ENCODE measurements at regions not wholly inside any gene's neighbourhood (a gene's known extent, or its start where the extent isn't known, plus 50 kb on each side); places are given as distances from the start of the nearest gene placed in this dataset.
A peak's percentile ranks its signal among the peaks of the same experiment; 100 is the strongest.

DNA sequence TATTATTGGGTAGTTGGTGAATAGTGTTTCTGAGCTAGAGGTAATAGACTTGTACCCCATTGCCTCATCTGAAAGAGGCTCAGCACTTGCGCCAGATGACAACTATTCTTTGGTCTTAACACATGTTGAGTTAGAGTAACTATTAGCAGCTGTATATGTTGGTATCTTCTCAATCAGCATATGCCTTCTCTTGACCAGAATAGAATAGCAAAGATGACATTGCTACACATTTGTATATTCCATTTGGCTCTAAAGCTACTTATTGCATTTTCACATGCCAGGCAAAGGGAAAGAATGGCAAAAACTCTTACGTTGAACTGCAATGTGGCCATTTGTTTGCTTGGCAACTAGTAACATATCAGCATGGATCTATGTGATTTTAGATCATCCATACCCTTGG, 173.8 kb upstream of the AGR3 start:
- TF ChIP-seq, protein P1, sequence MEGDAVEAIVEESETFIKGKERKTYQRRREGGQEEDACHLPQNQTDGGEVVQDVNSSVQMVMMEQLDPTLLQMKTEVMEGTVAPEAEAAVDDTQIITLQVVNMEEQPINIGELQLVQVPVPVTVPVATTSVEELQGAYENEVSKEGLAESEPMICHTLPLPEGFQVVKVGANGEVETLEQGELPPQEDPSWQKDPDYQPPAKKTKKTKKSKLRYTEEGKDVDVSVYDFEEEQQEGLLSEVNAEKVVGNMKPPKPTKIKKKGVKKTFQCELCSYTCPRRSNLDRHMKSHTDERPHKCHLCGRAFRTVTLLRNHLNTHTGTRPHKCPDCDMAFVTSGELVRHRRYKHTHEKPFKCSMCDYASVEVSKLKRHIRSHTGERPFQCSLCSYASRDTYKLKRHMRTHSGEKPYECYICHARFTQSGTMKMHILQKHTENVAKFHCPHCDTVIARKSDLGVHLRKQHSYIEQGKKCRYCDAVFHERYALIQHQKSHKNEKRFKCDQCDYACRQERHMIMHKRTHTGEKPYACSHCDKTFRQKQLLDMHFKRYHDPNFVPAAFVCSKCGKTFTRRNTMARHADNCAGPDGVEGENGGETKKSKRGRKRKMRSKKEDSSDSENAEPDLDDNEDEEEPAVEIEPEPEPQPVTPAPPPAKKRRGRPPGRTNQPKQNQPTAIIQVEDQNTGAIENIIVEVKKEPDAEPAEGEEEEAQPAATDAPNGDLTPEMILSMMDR (IDR thresholded peaks at IDR 0.05), result no peak
- TF ChIP-seq POLR2A (IDR thresholded peaks at IDR 0.05), result no peak
- no peak for TF ChIP-seq POLR2AphosphoS5 (IDR thresholded peaks at IDR 0.05)
- TF ChIP-seq EP300 (IDR thresholded peaks at IDR 0.05), result no peak
- H3K9me3 ChIP-seq, result no peaks in the 10 kb centered on the region
- H3K36me3 ChIP-seq, result no peaks in the 10 kb centered on the region
- no peak for ATAC-seq (ENCODE audit: low FRiP score in 2 of 2)
- H3K27ac ChIP-seq, result no peak overlapping the region
- no peaks in the 10 kb centered on the region for H3K27me3 ChIP-seq
- H3K4me3 ChIP-seq, result no peak overlapping the region
- DNase-seq, result no peak
- peaks cover 0 to 9% (median 0%) of the 10 kb centered on the region in 4 donors for H3K4me1 ChIP-seq
- WGBS, 2 donors, result 91 to 98% methylated on average over 2 of the region's 2 CpGs

DNA sequence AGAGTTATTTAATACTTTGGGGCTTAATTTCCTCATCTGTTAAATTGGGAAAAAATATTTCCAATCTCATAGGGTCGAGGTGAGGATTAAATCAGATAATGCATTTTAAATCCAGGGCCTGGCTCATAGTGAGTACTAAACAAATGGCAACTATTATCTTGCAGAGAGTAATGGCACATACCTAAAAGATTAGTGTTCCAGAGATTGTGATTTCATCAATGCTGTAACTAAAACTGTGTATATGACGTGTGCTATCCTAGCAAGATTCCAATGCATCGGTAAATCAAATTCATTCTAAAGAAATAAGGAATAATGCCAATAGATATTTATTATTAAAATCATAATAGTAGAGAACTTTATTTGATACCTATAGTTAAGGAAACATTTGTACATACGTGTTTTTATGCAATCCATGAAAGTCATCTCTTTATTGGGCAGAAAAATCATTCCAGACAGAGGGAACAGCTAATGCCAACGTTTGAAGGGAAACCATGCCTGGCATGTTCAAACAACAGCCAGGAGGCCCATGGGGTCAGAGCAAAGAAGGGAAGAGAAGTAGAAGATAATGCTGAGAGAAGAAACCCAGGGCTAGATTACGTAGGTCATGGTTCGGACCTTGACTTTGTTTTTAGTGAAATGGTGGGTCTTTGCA, 174.8 kb upstream of the AGR3 start:
- no peak overlapping the region for H3K27ac ChIP-seq
- ATAC-seq (ENCODE audit: low FRiP score in 2 of 2), result no peak
- H3K27me3 ChIP-seq, result no peaks in the 10 kb centered on the region
- no peak overlapping the region for H3K4me3 ChIP-seq
- H3K9me3 ChIP-seq, result no peaks in the 10 kb centered on the region
- WGBS, 2 donors, result 79 to 89% methylated on average over 7 of the region's 7 CpGs
- H3K36me3 ChIP-seq, result no peaks in the 10 kb centered on the region
- TF ChIP-seq POLR2AphosphoS5 (IDR thresholded peaks at IDR 0.05) (no peak), EP300 (IDR thresholded peaks at IDR 0.05) (no peak), POLR2A (IDR thresholded peaks at IDR 0.05) (no peak)
- TF ChIP-seq, protein P1 (IDR thresholded peaks at IDR 0.05), result no peak
- peaks cover 0 to 9% (median 0%) of the 10 kb centered on the region in 4 donors for H3K4me1 ChIP-seq
- DNase-seq, result no peak

GRCh38 chr7:17057143-17057509, 175.3 kb upstream of the AGR3 start:
- Histone ChIP-seq H3K27me3 (no peaks in the 10 kb centered on the region), H3K4me1 (peaks cover 0 to 9% (median 0%) of the 10 kb centered on the region in 4 donors), H3K27ac (no peak overlapping the region), H3K36me3 (no peaks in the 10 kb centered on the region), H3K9me3 (no peaks in the 10 kb centered on the region), H3K4me3 (no peak overlapping the region)
- TF ChIP-seq EP300 (IDR thresholded peaks at IDR 0.05), result no peak
- TF ChIP-seq, protein P1 (IDR thresholded peaks at IDR 0.05), result no peak
- TF ChIP-seq POLR2AphosphoS5 (IDR thresholded peaks at IDR 0.05), result no peak
- no peak for TF ChIP-seq POLR2A (IDR thresholded peaks at IDR 0.05)
- ATAC-seq (ENCODE audit: low FRiP score in 2 of 2) (no peak), DNase-seq (no peak)
- WGBS, 2 donors, result 86 to 95% methylated on average over 1 of the region's 1 CpG

- Histone ChIP-seq H3K36me3 (no peaks in the 10 kb centered on the region), H3K9me3 (no peaks in the 10 kb centered on the region), H3K27me3 (no peaks in the 10 kb centered on the region), H3K27ac (no peak overlapping the region), H3K4me1 (peaks cover 0 to 10% (median 4%) of the 10 kb centered on the region in 4 donors), H3K4me3 (no peak overlapping the region)
- WGBS, 2 donors, result 44 to 56% methylated on average over 1 of the region's 1 CpG
- ATAC-seq (ENCODE audit: low FRiP score in 2 of 2) (peak in 1 of 2 donors; percentile 43), DNase-seq (no peak)
- TF ChIP-seq POLR2A (IDR thresholded peaks at IDR 0.05), result no peak
- TF ChIP-seq, protein P1 (IDR thresholded peaks at IDR 0.05), result no peak
- TF ChIP-seq EP300 (IDR thresholded peaks at IDR 0.05), result no peak
- TF ChIP-seq POLR2AphosphoS5 (IDR thresholded peaks at IDR 0.05), result no peak
Measured at GRCh38 chr7:17058568-17058967, 176.8 kb upstream of the AGR3 start.

DNA sequence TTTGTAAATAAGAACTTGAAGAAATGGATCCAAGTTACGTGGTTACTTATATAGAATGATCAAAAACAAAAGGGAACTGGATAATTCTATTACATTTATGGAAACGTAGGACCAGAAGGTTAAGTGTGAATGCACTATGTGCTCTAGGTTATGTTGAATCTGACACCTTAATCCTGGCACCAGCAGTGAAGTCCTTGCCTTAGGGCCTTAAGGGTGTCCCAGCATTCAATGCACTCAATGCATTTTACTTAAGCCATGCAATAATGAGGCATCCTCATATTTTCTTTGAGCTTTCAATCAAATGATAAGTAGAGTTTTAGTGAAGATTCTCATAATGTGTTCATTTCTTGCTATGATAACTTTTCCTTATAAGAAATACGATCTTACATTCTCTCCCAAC, 178.3 kb upstream of the AGR3 start:
- Histone ChIP-seq H3K27me3 (no peaks in the 10 kb centered on the region), H3K9me3 (no peaks in the 10 kb centered on the region), H3K27ac (no peak overlapping the region), H3K4me3 (no peak overlapping the region), H3K4me1 (peaks cover 0 to 10% (median 4%) of the 10 kb centered on the region in 4 donors), H3K36me3 (no peaks in the 10 kb centered on the region)
- DNase-seq, result no peak
- ATAC-seq (ENCODE audit: low FRiP score in 2 of 2), result no peak
- 89 to 90% methylated on average over 3 of the region's 3 CpGs for WGBS, 2 donors
- TF ChIP-seq, protein P1 (IDR thresholded peaks at IDR 0.05), result no peak
- TF ChIP-seq POLR2A (IDR thresholded peaks at IDR 0.05) (no peak), POLR2AphosphoS5 (IDR thresholded peaks at IDR 0.05) (no peak), EP300 (IDR thresholded peaks at IDR 0.05) (no peak)
